ENCODE measurements at regions not wholly inside any gene's neighbourhood (a gene's known extent, or its start where the extent isn't known, plus 50 kb on each side); places are given as distances from the start of the nearest gene placed in this dataset.

DNA sequence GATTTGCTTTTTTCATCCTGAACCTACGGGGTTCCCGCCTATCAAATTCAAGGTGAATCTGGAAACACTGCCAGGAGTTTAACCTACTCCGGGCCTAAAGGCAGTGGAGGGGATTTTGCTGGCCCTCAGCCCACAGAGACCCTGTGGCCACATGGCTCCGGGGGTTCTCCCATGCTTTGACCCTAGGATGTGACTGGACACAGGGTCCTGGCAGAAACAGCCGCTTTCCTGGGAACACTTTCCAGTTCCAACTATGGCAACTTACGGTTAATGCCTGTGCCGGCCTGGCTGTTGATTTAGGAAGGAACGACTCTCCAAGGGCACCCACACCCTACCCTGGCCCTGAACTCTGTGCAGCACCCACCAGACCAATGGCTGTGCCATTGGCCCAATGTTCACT lies 141.7 kb upstream of the RPS6KA2 start:
- TF ChIP-seq, protein P1, sequence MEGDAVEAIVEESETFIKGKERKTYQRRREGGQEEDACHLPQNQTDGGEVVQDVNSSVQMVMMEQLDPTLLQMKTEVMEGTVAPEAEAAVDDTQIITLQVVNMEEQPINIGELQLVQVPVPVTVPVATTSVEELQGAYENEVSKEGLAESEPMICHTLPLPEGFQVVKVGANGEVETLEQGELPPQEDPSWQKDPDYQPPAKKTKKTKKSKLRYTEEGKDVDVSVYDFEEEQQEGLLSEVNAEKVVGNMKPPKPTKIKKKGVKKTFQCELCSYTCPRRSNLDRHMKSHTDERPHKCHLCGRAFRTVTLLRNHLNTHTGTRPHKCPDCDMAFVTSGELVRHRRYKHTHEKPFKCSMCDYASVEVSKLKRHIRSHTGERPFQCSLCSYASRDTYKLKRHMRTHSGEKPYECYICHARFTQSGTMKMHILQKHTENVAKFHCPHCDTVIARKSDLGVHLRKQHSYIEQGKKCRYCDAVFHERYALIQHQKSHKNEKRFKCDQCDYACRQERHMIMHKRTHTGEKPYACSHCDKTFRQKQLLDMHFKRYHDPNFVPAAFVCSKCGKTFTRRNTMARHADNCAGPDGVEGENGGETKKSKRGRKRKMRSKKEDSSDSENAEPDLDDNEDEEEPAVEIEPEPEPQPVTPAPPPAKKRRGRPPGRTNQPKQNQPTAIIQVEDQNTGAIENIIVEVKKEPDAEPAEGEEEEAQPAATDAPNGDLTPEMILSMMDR (IDR thresholded peaks at IDR 0.05) = no peak

DNA sequence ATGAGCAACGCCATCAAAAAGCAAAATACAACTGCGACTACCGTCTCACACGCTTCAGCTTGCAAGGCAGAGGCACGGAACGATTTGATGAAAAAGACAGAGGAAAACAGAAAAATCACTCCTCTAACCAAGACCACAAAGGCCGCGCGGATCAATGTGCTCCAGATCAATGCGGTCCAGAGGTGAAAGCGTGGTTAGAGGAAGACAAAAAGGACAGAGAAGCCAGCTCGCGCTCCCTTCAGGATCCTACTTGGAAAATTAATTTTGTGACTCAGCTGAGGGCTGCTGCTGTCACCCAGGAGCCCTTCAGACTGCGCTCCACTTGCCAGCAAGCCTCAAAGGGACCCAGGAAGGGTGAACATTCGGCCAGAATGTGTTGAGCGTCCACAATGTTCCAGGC lies 140.2 kb upstream of the RPS6KA2 start:
- TF ChIP-seq, protein P1 (IDR thresholded peaks at IDR 0.05) = no peak

DNA sequence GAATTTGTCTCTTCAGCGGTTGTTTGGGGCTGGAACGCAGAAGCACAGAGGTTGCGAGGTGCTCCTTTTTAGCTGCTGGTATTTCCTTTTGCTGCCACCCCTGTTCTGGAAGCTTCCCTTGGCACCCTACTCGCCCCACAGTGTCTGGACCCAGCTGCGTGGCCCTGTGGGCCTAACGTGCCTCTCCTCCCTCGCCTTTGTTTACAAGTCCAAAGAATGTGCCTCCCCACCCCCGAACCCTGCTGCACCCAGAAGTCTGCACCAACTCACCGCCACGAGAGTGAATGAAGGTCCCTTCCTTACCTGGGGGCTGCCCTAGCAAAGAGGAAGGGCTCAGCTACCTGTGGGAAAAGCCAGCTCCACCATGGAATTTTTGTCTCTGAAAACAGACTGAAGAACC lies 139.7 kb upstream of the RPS6KA2 start:
- TF ChIP-seq, protein P1 (IDR thresholded peaks at IDR 0.05) = no peak

DNA sequence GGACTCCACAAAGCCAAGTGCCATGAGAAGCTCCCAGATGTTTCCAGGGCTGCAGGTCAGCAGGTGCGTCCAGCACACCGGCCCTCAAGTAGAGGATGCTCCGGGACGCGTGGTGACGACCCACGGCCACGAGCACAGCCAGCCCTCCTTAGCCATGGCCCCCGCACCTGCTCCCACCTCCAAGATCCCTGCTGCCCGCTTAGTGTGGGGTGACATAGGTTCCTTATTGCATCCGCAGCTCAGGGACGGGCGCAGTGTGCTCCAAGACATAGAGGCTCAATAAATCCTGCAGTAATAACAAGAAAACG lies 138.1 kb upstream of the RPS6KA2 start:
- TF ChIP-seq, protein P1 (IDR thresholded peaks at IDR 0.05) = no peak

DNA sequence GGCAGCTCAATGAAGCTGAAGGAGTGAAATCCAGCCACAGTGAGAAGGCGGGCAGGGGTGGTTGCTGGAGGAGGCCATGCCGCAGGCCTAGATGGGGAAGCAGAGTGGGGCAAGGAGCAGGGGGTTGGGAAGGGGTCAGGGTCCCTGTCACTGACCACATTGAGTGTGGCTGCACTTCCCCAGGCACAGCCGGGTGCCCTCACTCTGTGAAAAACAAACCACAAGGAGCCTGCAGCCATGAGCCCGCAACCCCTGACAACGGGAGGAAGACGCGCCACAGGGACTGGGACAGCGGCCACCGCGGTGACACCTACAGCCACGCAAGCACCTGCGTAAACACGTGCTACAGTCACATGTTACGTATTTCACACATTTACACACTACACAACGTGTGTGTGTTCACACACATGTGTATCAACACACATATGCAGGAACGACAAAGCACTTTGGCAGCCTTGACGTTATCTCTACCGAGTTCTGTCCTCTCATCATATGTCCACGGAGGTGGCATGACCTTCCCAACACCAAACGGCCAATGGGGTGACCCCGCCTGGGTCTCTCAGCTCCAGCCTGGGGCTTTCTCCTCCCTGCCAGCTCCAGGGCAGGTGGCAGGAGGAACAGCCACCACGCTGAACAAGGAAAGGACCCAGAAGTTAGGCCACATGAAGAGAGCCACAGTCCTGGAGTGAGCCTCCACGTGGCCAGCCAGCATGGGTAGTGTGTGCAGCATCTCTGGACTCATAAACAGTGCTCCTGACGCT lies 137.6 kb upstream of the RPS6KA2 start:
- TF ChIP-seq, protein P1 (IDR thresholded peaks at IDR 0.05) = no peak

DNA sequence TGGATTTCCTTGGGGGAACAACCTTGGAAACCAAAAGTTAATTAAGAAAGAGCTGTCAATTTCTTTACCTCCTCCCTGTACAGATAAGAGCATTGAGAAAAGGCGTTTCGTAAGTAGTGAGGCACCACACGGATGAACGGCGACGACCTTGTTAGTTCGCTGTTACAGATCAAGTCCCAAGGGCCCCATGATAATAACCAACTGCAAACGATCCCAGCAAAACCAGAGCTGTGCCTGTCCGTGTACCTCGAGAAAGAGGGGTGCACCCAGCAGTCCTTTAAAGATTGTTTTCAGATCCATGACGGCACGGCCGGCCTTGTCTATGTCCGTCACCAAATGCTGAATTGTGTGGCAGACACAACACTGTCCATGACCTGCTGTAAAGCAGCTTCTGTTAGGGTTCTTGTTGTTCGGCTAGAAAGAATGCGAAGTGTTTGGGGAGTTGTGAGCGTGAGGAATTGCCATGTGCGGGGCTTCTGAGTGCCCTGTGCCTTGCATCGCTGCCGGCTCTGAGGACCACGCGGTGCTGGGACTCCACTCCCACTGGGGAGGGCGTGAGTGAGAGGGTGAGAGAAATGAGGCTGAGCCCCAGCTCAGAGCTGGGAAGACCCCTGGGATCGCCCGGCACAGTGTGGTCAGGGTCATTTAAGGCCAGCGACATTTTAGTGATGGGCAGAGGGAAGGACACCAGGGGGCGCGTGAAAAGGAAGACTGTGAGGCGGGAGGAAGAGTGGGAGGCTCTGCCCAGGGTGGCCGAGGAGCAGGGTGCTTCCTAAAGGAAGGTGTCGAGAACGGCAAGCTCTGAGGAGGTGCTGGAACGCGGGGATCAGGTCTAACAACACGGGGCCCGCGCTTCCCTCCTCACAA lies 136.8 kb upstream of the RPS6KA2 start:
- TF ChIP-seq, protein P1 (IDR thresholded peaks at IDR 0.05) = no peak

DNA sequence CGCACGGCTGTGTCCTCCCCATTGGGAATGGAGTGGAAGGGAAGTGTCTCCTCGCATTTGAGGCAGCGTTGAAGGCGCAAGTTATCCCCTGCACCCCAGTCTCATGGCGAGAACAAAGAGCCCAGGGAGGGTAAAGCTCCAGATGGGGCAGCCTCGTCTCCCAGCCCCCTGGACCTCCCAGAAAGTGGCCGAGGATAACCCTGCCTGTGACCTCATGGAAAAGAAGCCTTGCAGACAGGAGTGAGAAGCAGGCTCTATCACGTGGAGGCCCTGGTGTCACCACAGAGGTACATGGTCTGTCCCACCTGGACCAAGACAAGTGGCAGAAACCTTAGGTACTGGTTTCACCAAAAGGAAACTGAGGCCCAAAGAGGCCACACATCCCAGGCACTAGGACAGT lies 134.8 kb upstream of the RPS6KA2 start:
- TF ChIP-seq, protein P1 (IDR thresholded peaks at IDR 0.05) = no peak
